MM.1S (cell line): ENCODE measurements at regions not wholly inside any gene's neighbourhood (a gene's known extent, or its start where the extent isn't known, plus 50 kb on each side); places are given as distances from the start of the nearest gene placed in this dataset.

Experiments
- EZH2 ChIP-seq: fragments of 300-600 bp; sonication (generic); optimal IDR thresholded peaks from 2 replicates; pipeline ENCODE3; 2017; ENCODE audit warnings: low read depth, mild to moderate bottlenecking, antibody characterized with exemption, low read length, mixed read lengths
- EZH2phosphoT487 ChIP-seq: fragments of 300-600 bp; sonication (generic); IDR thresholded peaks from 2 replicates; pipeline ENCODE4 v1.6.1; 2018; ENCODE audit warnings: antibody characterized with exemption, low read length
- TF ChIP-seq, protein P1 (sequence below): fragments of 300-600 bp; sonication (generic); IDR thresholded peaks from 2 replicates; pipeline ENCODE4 v1.5.1; 2016; ENCODE audit warnings: antibody characterized with exemption, low read length, mixed read lengths

DNA sequence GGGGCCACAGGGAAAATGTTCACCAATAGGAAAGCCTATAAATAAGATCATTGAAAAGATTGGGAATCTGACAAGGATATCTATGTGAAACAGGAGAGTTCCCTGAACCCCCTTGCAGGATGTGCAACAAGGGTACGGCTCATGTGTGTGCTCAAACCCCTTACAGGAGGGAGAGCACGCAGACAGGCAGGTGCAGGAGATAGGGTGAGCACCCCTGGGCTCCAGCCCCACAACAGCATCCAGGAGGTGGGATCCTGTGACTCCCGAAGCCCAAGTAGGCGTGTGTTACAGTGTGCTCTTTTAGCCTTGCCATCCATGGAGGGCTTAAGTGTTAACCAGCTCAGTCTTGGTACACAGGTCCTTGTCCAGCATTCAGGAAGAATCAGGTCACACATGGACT lies 204.2 kb downstream of the BMP7 start:
- TF ChIP-seq, protein P1, sequence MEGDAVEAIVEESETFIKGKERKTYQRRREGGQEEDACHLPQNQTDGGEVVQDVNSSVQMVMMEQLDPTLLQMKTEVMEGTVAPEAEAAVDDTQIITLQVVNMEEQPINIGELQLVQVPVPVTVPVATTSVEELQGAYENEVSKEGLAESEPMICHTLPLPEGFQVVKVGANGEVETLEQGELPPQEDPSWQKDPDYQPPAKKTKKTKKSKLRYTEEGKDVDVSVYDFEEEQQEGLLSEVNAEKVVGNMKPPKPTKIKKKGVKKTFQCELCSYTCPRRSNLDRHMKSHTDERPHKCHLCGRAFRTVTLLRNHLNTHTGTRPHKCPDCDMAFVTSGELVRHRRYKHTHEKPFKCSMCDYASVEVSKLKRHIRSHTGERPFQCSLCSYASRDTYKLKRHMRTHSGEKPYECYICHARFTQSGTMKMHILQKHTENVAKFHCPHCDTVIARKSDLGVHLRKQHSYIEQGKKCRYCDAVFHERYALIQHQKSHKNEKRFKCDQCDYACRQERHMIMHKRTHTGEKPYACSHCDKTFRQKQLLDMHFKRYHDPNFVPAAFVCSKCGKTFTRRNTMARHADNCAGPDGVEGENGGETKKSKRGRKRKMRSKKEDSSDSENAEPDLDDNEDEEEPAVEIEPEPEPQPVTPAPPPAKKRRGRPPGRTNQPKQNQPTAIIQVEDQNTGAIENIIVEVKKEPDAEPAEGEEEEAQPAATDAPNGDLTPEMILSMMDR = no peak
- TF ChIP-seq EZH2 = no peak
- no peak for TF ChIP-seq EZH2phosphoT487
